HepG2 (cell line): ENCODE measurements at regions not wholly inside any gene's neighbourhood (a gene's known extent, or its start where the extent isn't known, plus 50 kb on each side); places are given as distances from the start of the nearest gene placed in this dataset.

Experiments used
- AGO2 ChIP-seq: fragments of 200-400 bp; formaldehyde crosslinking; optimal IDR thresholded peaks from 2 replicates; pipeline ENCODE3; 2017; ENCODE audit warnings: mild to moderate bottlenecking, low read depth, low read length, moderate library complexity
- CHD4 ChIP-seq: fragments of 200-600 bp; sonication (generic); IDR thresholded peaks from 2 replicates; pipeline ENCODE4 v1.7.0; 2017; ENCODE audit warnings: mild to moderate bottlenecking, low read length, borderline replicate concordance
- FUBP1 ChIP-seq: sonication (generic); formaldehyde crosslinking; IDR thresholded peaks from 2 replicates; pipeline ENCODE4 v1.5.1; 2020; ENCODE audit warnings: missing genetic modification reagents, mild to moderate bottlenecking, borderline replicate concordance
- GATAD1 ChIP-seq: IDR thresholded peaks from 2 replicates; pipeline ENCODE4 v1.6.1; 2016; ENCODE audit warnings: missing genetic modification reagents, missing compliant biosample characterization
- IRF1 ChIP-seq: sonication (generic); formaldehyde crosslinking; IDR thresholded peaks from 2 replicates; pipeline ENCODE4 v1.4.0; 2020; ENCODE audit warnings: low read depth, mild to moderate bottlenecking, missing genetic modification reagents
- ISL2 ChIP-seq: sonication (generic); formaldehyde crosslinking; IDR thresholded peaks from 2 replicates; pipeline ENCODE4 v1.5.0; 2020; ENCODE audit warnings: missing genetic modification reagents
- KLF6 ChIP-seq: IDR thresholded peaks from 2 replicates; pipeline ENCODE4 v1.8.0; 2016; ENCODE audit warnings: missing biosample characterization, missing genetic modification reagents
- MXD3 ChIP-seq: IDR thresholded peaks from 2 replicates; pipeline ENCODE4 v1.6.1; 2016; ENCODE audit warnings: mild to moderate bottlenecking, missing biosample characterization, missing genetic modification reagents
- NCOA1 ChIP-seq: sonication (generic); formaldehyde crosslinking; IDR thresholded peaks from 2 replicates; pipeline ENCODE4 v1.9.0; 2021; ENCODE audit warnings: missing genetic modification reagents
- NCOA2 ChIP-seq: sonication (generic); formaldehyde crosslinking; IDR thresholded peaks from 2 replicates; pipeline ENCODE4 v1.8.0; 2022; ENCODE audit warnings: inconsistent platforms
- NFE2 ChIP-seq: sonication (generic); formaldehyde crosslinking; IDR thresholded peaks from 2 replicates; pipeline ENCODE4 v1.4.0; 2020; ENCODE audit warnings: missing genetic modification reagents
- PHF8 ChIP-seq: sonication (generic); formaldehyde crosslinking; IDR thresholded peaks from 2 replicates; pipeline ENCODE4 v1.5.0; 2020; ENCODE audit warnings: missing genetic modification reagents
- RNF219 ChIP-seq: sonication (generic); formaldehyde crosslinking; IDR thresholded peaks from 2 replicates; pipeline ENCODE4 v1.5.0; 2020; ENCODE audit warnings: mild to moderate bottlenecking, missing genetic modification reagents
- SOX6 ChIP-seq, 2 experiments: fragments of 450-650 bp in 1 of 2; sonication (generic) in 1 of 2; formaldehyde crosslinking in 1 of 2; IDR thresholded peaks; 2 replicates each; pipeline versions ENCODE4 v1.4.0 to v1.6.1; 2017 to 2020; ENCODE audit warnings: antibody characterized with exemption in 1 of 2, mild to moderate bottlenecking in 1 of 2, missing genetic modification reagents in 1 of 2
- TAF15 ChIP-seq: fragments of 200-400 bp; formaldehyde crosslinking; IDR thresholded peaks from one replicate; pipeline ENCODE4 v1.6.1; 2018; ENCODE audit warnings: mild to moderate bottlenecking, low read depth, low read length; ENCODE audit not compliant: poor library complexity, severe bottlenecking
- ZBTB43 ChIP-seq: sonication (generic); formaldehyde crosslinking; conservative IDR thresholded peaks from 2 replicates; pipeline ENCODE4 v1.4.0; 2020; ENCODE audit warnings: missing genetic modification reagents
- ZC3H13 ChIP-seq: sonication (generic); formaldehyde crosslinking; IDR thresholded peaks from 2 replicates; pipeline ENCODE4 v1.8.1; 2023; ENCODE audit warnings: mild to moderate bottlenecking, missing genetic modification reagents, moderate library complexity
- ZNF138 ChIP-seq: sonication (generic); formaldehyde crosslinking; IDR thresholded peaks from 2 replicates; pipeline ENCODE4 v1.5.0; 2020; ENCODE audit warnings: mild to moderate bottlenecking, low read depth, missing genetic modification reagents
- ZNF3 ChIP-seq: IDR thresholded peaks from 2 replicates; pipeline ENCODE4 v1.7.0; 2017; ENCODE audit warnings: inconsistent platforms
- ZNF367 ChIP-seq: sonication (generic); formaldehyde crosslinking; IDR thresholded peaks from 2 replicates; pipeline ENCODE4 v1.4.0; 2020; ENCODE audit warnings: missing genetic modification reagents, borderline replicate concordance
- ZNF777 ChIP-seq: sonication (generic); formaldehyde crosslinking; IDR thresholded peaks from 2 replicates; pipeline ENCODE4 v1.4.0; 2020; ENCODE audit warnings: missing genetic modification reagents
- ZNF839 ChIP-seq: sonication (generic); formaldehyde crosslinking; IDR thresholded peaks from 2 replicates; pipeline ENCODE4 v1.4.0; 2020; ENCODE audit warnings: missing genetic modification reagents, mild to moderate bottlenecking, borderline replicate concordance
- ZSCAN9 ChIP-seq: IDR thresholded peaks from 2 replicates; pipeline ENCODE4 v1.6.1; 2016; ENCODE audit warnings: borderline replicate concordance

GRCh38 chr14:31944256-31945073 lies 132.6 kb upstream of the ARHGAP5 start (continued):
- TF ChIP-seq FUBP1 (CRISPR knock-in tag) (no peak), SOX6 (IDR thresholded peaks at IDR 0.05) (no peak), SOX6 (CRISPR knock-in tag; IDR thresholded peaks at IDR 0.05) (peak; percentile 63), PHF8 (CRISPR knock-in tag) (no peak), ZNF367 (CRISPR knock-in tag) (0 out of 2 replicates have a peak, but pooled peaks have one; percentile 22), ISL2 (CRISPR knock-in tag) (peak; percentile 78), ZNF839 (no peak), KLF6 (CRISPR knock-in tag) (peak; percentile 93), ZNF777 (CRISPR knock-in tag) (0 out of 2 replicates have a peak, but pooled peaks have one; percentile 23), ZC3H13 (CRISPR knock-in tag) (no peak), ZNF138 (CRISPR knock-in tag) (no peak), IRF1 (CRISPR knock-in tag) (no peak), MXD3 (no peak), TAF15 (no peak), NCOA1 (CRISPR knock-in tag) (no peak), RNF219 (CRISPR knock-in tag) (no peak), GATAD1 (CRISPR knock-in tag) (peak; percentile 60; the same call in 1 of the 2 replicates), ZNF3 (CRISPR knock-in tag) (no peak), ZSCAN9 (CRISPR knock-in tag) (no peak; the same call in none of the 2 replicates), ZBTB43 (CRISPR knock-in tag) (peak; percentile 66; the same call in 1 of the 2 replicates), AGO2 (peak; percentile 45), NCOA2 (CRISPR knock-in tag) (peak; percentile 65), NFE2 (CRISPR knock-in tag) (no peak), CHD4 (no peak)
